Urothelium cell line (cell line): ENCODE measurements at regions not wholly inside any gene's neighbourhood (a gene's known extent, or its start where the extent isn't known, plus 50 kb on each side); places are given as distances from the start of the nearest gene placed in this dataset.

Source experiments
- DNase-seq: peaks from one replicate; pipeline ENCODE4 v3.0.0; 2011; ENCODE audit warnings: low spot score, mixed read lengths
- FAIRE-seq: peaks from 2 replicates; lab custom pipeline; 2011; peaks lifted over from hg19 to GRCh38; lab: Jason Lieb, UNC

- FAIRE-seq (no peak), DNase-seq (no peak)
Observed at GRCh38 chr4:36492590-36492989, 211.2 kb downstream of the DTHD1 start.

- DNase-seq (no peak), FAIRE-seq (no peak)
Observed at GRCh38 chr4:36493251-36493650, 211.8 kb downstream of the DTHD1 start.

- no peak for DNase-seq
- no peak for FAIRE-seq
Observed at GRCh38 chr4:36494016-36494415, 212.6 kb downstream of the DTHD1 start.

- DNase-seq (no peak), FAIRE-seq (no peak)
Observed at GRCh38 chr4:36494747-36495146, 213.3 kb downstream of the DTHD1 start.

GRCh38 chr4:36502350-36502749 lies 220.9 kb downstream of the DTHD1 start:
- FAIRE-seq: no peak
- no peak for DNase-seq

GRCh38 chr4:36508394-36508793 lies 227.0 kb downstream of the DTHD1 start:
- FAIRE-seq: no peak
- DNase-seq: no peak

- FAIRE-seq (no peak), DNase-seq (no peak)
Observed at GRCh38 chr4:36509845-36510244, 228.4 kb downstream of the DTHD1 start.

- DNase-seq (no peak), FAIRE-seq (no peak)
Observed at GRCh38 chr4:36511785-36512184, 230.4 kb downstream of the DTHD1 start.

- FAIRE-seq: no peak
- DNase-seq: no peak
Observed at GRCh38 chr4:36516522-36517095, 235.2 kb downstream of the DTHD1 start.

- FAIRE-seq: no peak
- no peak for DNase-seq
Observed at GRCh38 chr4:36523182-36523581, 241.8 kb downstream of the DTHD1 start.

GRCh38 chr4:36532670-36533379 lies 251.4 kb downstream of the DTHD1 start:
- DNase-seq (no peak), FAIRE-seq (no peak)

- FAIRE-seq (no peak), DNase-seq (no peak)
Observed at GRCh38 chr4:36533944-36534343, 252.5 kb downstream of the DTHD1 start.

GRCh38 chr4:36547383-36547782 lies 266.0 kb downstream of the DTHD1 start:
- no peak for FAIRE-seq
- no peak for DNase-seq

GRCh38 chr4:36549252-36549651 lies 267.8 kb downstream of the DTHD1 start:
- no peak for DNase-seq
- FAIRE-seq: no peak

GRCh38 chr4:36549992-36550391 lies 268.6 kb downstream of the DTHD1 start:
- no peak for FAIRE-seq

GRCh38 chr4:36551697-36552214 lies 270.3 kb downstream of the DTHD1 start:
- no peak for FAIRE-seq
- DNase-seq: peak; percentile 7

More at GRCh38 chr4:36549992-36550391, 268.6 kb downstream of the DTHD1 start:
- DNase-seq: no peak

- DNase-seq: no peak
- FAIRE-seq: no peak
Observed at GRCh38 chr4:36553029-36553428, 271.6 kb downstream of the DTHD1 start.

- DNase-seq (no peak), FAIRE-seq (no peak)
Observed at GRCh38 chr4:36553453-36553852, 272.0 kb downstream of the DTHD1 start.

GRCh38 chr4:36556984-36557383 lies 275.6 kb downstream of the DTHD1 start:
- DNase-seq: no peak
- FAIRE-seq: no peak

GRCh38 chr4:36568575-36568974 lies 287.2 kb downstream of the DTHD1 start:
- no peak for DNase-seq
- FAIRE-seq: no peak

GRCh38 chr4:36573441-36573840 lies 292.0 kb downstream of the DTHD1 start:
- DNase-seq: no peak
- no peak for FAIRE-seq

GRCh38 chr4:36574816-36575215 lies 293.4 kb downstream of the DTHD1 start:
- no peak for FAIRE-seq

More at GRCh38 chr4:36574816-36575215, 293.4 kb downstream of the DTHD1 start:
- DNase-seq: no peak
